ENCODE measurements at regions not wholly inside any gene's neighbourhood (a gene's known extent, or its start where the extent isn't known, plus 50 kb on each side); places are given as distances from the start of the nearest gene placed in this dataset.

GRCh38 chr7:94832051-94832450, 75.3 kb upstream of the PPP1R9A start:
- H3K9me3 Mint-ChIP-seq = peaks cover 4 to 33% (median 11%) of the 10 kb centered on the region in 7 donors
- DNase-seq = no peak
- H3K36me3 Mint-ChIP-seq = peaks cover 0 to 5% of the 10 kb centered on the region in 2 donors
- H3K4me1 Mint-ChIP-seq = no peaks in the 10 kb centered on the region
- H3K27ac Mint-ChIP-seq = no peak overlapping the region
- no peak overlapping the region for H3K4me3 Mint-ChIP-seq
- ATAC-seq (ENCODE audit: low read depth in 2 of 2) = no peak
- H3K27me3 Mint-ChIP-seq = peaks cover 0 to 4% (median 0%) of the 10 kb centered on the region in 3 donors

GRCh38 chr7:94834359-94834758, 73.0 kb upstream of the PPP1R9A start:
- Mint-ChIP-seq H3K27ac (no peak overlapping the region), H3K4me1 (no peaks in the 10 kb centered on the region), H3K36me3 (peaks cover 12 to 20% of the 10 kb centered on the region in 2 donors), H3K9me3 (peaks cover 7 to 56% (median 32%) of the 10 kb centered on the region in 7 donors), H3K27me3 (peaks cover 0 to 4% (median 0%) of the 10 kb centered on the region in 3 donors), H3K4me3 (no peak overlapping the region)
- DNase-seq = no peak
- no peak for ATAC-seq (ENCODE audit: low read depth in 2 of 2)

DNA sequence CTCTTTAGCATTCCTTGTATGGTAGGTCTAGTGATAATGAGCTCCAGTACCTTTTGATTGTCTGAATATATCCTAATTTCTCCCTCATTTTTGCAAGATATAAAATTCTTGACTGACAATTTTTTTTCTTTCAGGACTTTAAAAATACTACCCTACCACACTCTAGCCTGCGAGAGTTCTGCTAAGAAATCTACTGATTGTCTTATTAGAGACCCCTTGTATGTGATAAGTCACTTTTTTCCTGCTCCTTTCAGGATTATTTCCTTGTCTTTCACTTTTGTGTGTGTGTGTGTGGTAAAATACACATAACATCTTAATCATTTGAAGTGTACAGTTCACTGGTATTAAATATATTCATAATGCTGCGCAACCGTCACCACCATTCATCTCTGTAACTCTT, 68.7 kb upstream of the PPP1R9A start:
- Mint-ChIP-seq H3K27me3 (peaks cover 0 to 2% (median 0%) of the 10 kb centered on the region in 3 donors), H3K4me1 (no peaks in the 10 kb centered on the region), H3K36me3 (peaks cover 17 to 25% of the 10 kb centered on the region in 2 donors), H3K27ac (no peak overlapping the region), H3K9me3 (peaks cover 7 to 71% (median 42%) of the 10 kb centered on the region in 7 donors), H3K4me3 (no peak overlapping the region)
- ATAC-seq (ENCODE audit: low read depth in 2 of 2) (no peak), DNase-seq (no peak)

DNA sequence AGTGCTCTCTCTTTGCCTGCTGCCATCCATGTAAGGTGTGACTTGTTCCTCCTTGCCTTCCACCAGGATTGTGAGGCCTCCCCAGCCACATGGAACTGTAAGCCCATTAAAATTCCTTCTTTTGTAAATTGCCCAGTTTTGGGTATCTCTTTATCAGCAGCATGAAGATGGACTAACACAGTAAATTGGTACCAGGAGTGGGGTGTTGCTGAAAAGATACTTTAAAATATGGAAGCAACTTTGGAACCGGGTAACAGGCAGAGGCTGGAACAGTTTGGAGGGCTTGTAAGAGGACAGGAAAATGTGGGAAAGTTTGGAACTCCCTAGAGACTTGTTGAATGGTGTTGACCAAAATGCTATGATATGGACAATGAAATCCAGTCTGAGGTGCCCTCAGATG, 63.8 kb upstream of the PPP1R9A start:
- Mint-ChIP-seq H3K36me3 (peaks cover 8 to 29% of the 10 kb centered on the region in 2 donors), H3K27me3 (no peaks in the 10 kb centered on the region), H3K4me3 (no peak overlapping the region), H3K27ac (peak overlapping the region in 1 of 6 donors; percentile 67), H3K4me1 (no peaks in the 10 kb centered on the region), H3K9me3 (peaks cover 7 to 66% (median 37%) of the 10 kb centered on the region in 7 donors)
- ATAC-seq (ENCODE audit: low read depth in 2 of 2) (no peak), DNase-seq (no peak)

DNA sequence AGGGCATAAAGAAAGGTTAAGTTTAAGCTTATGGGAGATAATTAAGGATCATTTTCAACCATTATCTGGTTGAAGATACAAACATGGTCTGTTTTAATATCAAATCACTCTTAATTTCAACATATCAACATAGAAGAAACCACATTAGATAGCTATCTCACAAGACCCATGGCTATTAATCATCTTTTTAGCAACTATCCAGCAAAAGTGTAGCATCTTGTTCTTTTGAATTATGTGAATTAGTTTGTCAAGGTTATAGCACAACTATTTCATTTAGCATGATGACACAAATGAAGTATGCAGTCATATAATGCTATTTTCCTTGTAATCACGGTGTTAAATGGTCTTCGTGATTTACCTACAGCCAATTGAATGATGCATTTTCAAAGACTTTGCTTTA, 58.9 kb upstream of the PPP1R9A start:
- H3K4me1 Mint-ChIP-seq = no peaks in the 10 kb centered on the region
- H3K27me3 Mint-ChIP-seq = no peaks in the 10 kb centered on the region
- ATAC-seq (ENCODE audit: low read depth in 2 of 2) (no peak), DNase-seq (no peak)
- H3K4me3 Mint-ChIP-seq = no peak overlapping the region
- H3K27ac Mint-ChIP-seq = no peak overlapping the region
- peaks cover 4 to 19% of the 10 kb centered on the region in 2 donors for H3K36me3 Mint-ChIP-seq
- peaks cover 9 to 30% (median 14%) of the 10 kb centered on the region in 7 donors for H3K9me3 Mint-ChIP-seq

GRCh38 chr7:94848992-94849576, 58.3 kb upstream of the PPP1R9A start:
- Mint-ChIP-seq H3K27ac (no peak overlapping the region), H3K4me3 (no peak overlapping the region), H3K27me3 (no peaks in the 10 kb centered on the region), H3K9me3 (peaks cover 5 to 29% (median 9%) of the 10 kb centered on the region in 7 donors), H3K4me1 (no peaks in the 10 kb centered on the region), H3K36me3 (peaks cover 0 to 14% of the 10 kb centered on the region in 2 donors)
- ATAC-seq (ENCODE audit: low read depth in 2 of 2) = no peak
- no peak for DNase-seq

DNA sequence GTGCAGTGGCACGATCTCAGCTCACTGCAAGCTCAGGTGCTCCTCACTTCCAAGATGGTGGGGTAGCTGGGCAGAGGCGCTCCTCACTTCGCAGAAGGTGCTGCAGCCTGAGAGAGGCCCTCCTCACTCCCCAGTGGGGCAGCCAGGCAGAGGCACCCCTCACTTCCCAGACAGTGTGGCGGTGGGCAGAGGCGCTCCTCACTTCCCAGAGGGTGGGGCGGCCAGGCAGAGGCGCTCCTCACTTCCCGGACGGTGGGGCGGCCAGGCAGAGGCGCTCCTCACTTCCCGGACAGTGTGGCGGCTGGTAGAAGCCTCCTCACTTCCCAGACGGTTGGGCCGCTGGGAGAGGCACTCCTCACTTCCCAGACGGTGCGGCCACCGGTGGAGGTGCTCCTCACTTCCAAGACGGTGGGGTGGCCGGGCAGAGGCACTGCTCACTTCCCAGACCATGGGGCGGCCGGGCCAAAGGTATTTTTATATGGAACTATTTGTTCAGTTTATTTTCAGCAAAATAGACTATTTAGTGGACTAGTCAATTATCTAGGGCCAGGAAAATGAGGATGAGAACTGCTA, 57.7 kb upstream of the PPP1R9A start:
- no peaks in the 10 kb centered on the region for H3K4me1 Mint-ChIP-seq
- ATAC-seq (ENCODE audit: low read depth in 2 of 2) (no peak), DNase-seq (no peak)
- peaks cover 3 to 14% of the 10 kb centered on the region in 2 donors for H3K36me3 Mint-ChIP-seq
- H3K27me3 Mint-ChIP-seq = no peaks in the 10 kb centered on the region
- peaks cover 6 to 27% (median 10%) of the 10 kb centered on the region in 7 donors for H3K9me3 Mint-ChIP-seq
- no peak overlapping the region for H3K4me3 Mint-ChIP-seq
- no peak overlapping the region for H3K27ac Mint-ChIP-seq

GRCh38 chr7:94855589-94855988, 51.8 kb upstream of the PPP1R9A start:
- Mint-ChIP-seq H3K4me3 (peak overlapping the region in 1 of 8 donors; percentile 68), H3K36me3 (peaks cover 7 to 9% of the 10 kb centered on the region in 2 donors), H3K4me1 (no peaks in the 10 kb centered on the region), H3K27me3 (no peaks in the 10 kb centered on the region), H3K9me3 (peaks cover 10 to 43% (median 18%) of the 10 kb centered on the region in 7 donors), H3K27ac (peak overlapping the region in 1 of 6 donors; percentile 39)
- DNase-seq (no peak), ATAC-seq (ENCODE audit: low read depth in 2 of 2) (no peak)

DNA sequence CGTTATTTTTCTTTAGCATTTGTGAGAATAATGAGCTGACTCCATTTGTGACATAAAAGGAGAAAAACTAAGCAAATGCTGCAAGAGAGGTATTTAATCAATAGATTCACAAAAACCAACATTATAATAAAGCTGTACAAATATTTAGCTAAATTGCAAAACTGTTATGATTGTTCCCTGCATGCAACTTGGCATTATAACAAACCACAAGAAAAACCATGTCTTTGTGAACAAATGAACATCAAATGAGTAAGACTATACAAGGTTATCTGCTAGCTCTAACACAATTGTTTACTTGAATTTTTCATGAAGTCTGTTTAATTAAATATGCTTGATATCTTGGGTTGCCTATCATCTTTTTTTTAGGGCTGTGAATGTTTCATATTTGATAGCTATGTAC, 50.8 kb upstream of the PPP1R9A start:
- no peak for ATAC-seq (ENCODE audit: low read depth in 2 of 2)
- H3K36me3 Mint-ChIP-seq = peaks cover 7 to 9% of the 10 kb centered on the region in 2 donors
- no peak overlapping the region for H3K4me3 Mint-ChIP-seq
- H3K9me3 Mint-ChIP-seq = peaks cover 10 to 43% (median 18%) of the 10 kb centered on the region in 7 donors
- H3K27me3 Mint-ChIP-seq = no peaks in the 10 kb centered on the region
- no peak overlapping the region for H3K27ac Mint-ChIP-seq
- no peaks in the 10 kb centered on the region for H3K4me1 Mint-ChIP-seq
- no peak for DNase-seq

All from naive B cell (primary cell).